Stimulated activated CD4-positive, alpha-beta T cell treated with anti-CD3 and anti-CD28 coated beads, Interleukin-15, amount 100 ng/mL, for 24 hours (primary cell): ENCODE measurements at regions not wholly inside any gene's neighbourhood (a gene's known extent, or its start where the extent isn't known, plus 50 kb on each side); places are given as distances from the start of the nearest gene placed in this dataset.
A peak's percentile ranks its signal among the peaks of the same experiment; 100 is the strongest.

Source experiments
- DNase-seq: peaks from one replicate; pipeline ENCODE4 v3.0.0-alpha.2; 2020

GRCh38 chr1:208646431-208646830 lies 402.2 kb upstream of the PLXNA2 start:
- DNase-seq: no peak

GRCh38 chr1:208648146-208648545 lies 404.0 kb upstream of the PLXNA2 start:
- DNase-seq: no peak

- peak; percentile 30 for DNase-seq
Measured at GRCh38 chr1:208652296-208653160, 408.3 kb upstream of the PLXNA2 start.

GRCh38 chr1:208653426-208653825 lies 409.2 kb upstream of the PLXNA2 start:
- DNase-seq: no peak

GRCh38 chr1:208654241-208654640 lies 410.1 kb upstream of the PLXNA2 start:
- DNase-seq: no peak

- DNase-seq: no peak
Measured at GRCh38 chr1:208665936-208666335, 421.8 kb upstream of the PLXNA2 start.

GRCh38 chr1:208668991-208669390 lies 424.8 kb upstream of the PLXNA2 start:
- DNase-seq: no peak

GRCh38 chr1:208670778-208671177 lies 426.6 kb upstream of the PLXNA2 start:
- no peak for DNase-seq

GRCh38 chr1:208681878-208682663 lies 437.9 kb upstream of the PLXNA2 start:
- DNase-seq: no peak

- DNase-seq: no peak
Measured at GRCh38 chr1:208682664-208683013, 438.5 kb upstream of the PLXNA2 start.

GRCh38 chr1:208683141-208683540 lies 439.0 kb upstream of the PLXNA2 start:
- DNase-seq: no peak

GRCh38 chr1:208684192-208684591 lies 440.0 kb upstream of the PLXNA2 start:
- no peak for DNase-seq

GRCh38 chr1:208686592-208686991 lies 442.4 kb upstream of the PLXNA2 start:
- no peak for DNase-seq

GRCh38 chr1:208688656-208689315 lies 444.6 kb upstream of the PLXNA2 start:
- DNase-seq: no peak

- no peak for DNase-seq
Measured at GRCh38 chr1:208691012-208691411, 446.8 kb upstream of the PLXNA2 start.

- no peak for DNase-seq
Measured at GRCh38 chr1:208709981-208710380, 465.8 kb upstream of the PLXNA2 start.

GRCh38 chr1:208714323-208714722 lies 470.1 kb upstream of the PLXNA2 start:
- DNase-seq: no peak

- no peak for DNase-seq
Measured at GRCh38 chr1:208717525-208717924, 473.3 kb upstream of the PLXNA2 start.

GRCh38 chr1:208722592-208722991 lies 478.4 kb upstream of the PLXNA2 start:
- no peak for DNase-seq

- no peak for DNase-seq
Measured at GRCh38 chr1:208724079-208724478, 479.9 kb upstream of the PLXNA2 start.

GRCh38 chr1:208728815-208729214 lies 484.6 kb upstream of the PLXNA2 start:
- DNase-seq: no peak

GRCh38 chr1:208731981-208732821 lies 488.0 kb upstream of the PLXNA2 start:
- DNase-seq: no peak

- DNase-seq: no peak
Measured at GRCh38 chr1:208737161-208737560, 493.0 kb upstream of the PLXNA2 start.
